Stimulated activated CD8-positive, alpha-beta memory T cell treated with anti-CD3 and anti-CD28 coated beads, Interleukin-15, amount 100 ng/mL, for 48 hours (primary cell): ENCODE measurements at regions not wholly inside any gene's neighbourhood (a gene's known extent, or its start where the extent isn't known, plus 50 kb on each side); places are given as distances from the start of the nearest gene placed in this dataset.
A peak's percentile ranks its signal among the peaks of the same experiment; 100 is the strongest.

Experiments used
- DNase-seq, 2 donors: peaks; one replicate each; pipeline ENCODE4 v3.0.0-alpha.2; 2020; ENCODE audit warnings: low read depth in 2 of 2

- no peak for DNase-seq
Observed at GRCh38 chr12:89185889-89186288, 166.4 kb downstream of the DUSP6 start.

GRCh38 chr12:89185181-89185580 lies 167.1 kb downstream of the DUSP6 start:
- DNase-seq, result no peak

GRCh38 chr12:89183985-89184435 lies 168.3 kb downstream of the DUSP6 start:
- DNase-seq, result no peak

- no peak for DNase-seq
Observed at GRCh38 chr12:89181271-89181920, 170.9 kb downstream of the DUSP6 start.

GRCh38 chr12:89180496-89180895 lies 171.8 kb downstream of the DUSP6 start:
- no peak for DNase-seq

GRCh38 chr12:89179983-89180382 lies 172.3 kb downstream of the DUSP6 start:
- no peak for DNase-seq

GRCh38 chr12:89179245-89179644 lies 173.1 kb downstream of the DUSP6 start:
- DNase-seq, result no peak

GRCh38 chr12:89177802-89178395 lies 174.4 kb downstream of the DUSP6 start:
- DNase-seq, result no peak

- no peak for DNase-seq
Observed at GRCh38 chr12:89176676-89177075, 175.6 kb downstream of the DUSP6 start.

GRCh38 chr12:89173678-89174077 lies 178.6 kb downstream of the DUSP6 start:
- no peak for DNase-seq

GRCh38 chr12:89173096-89173495 lies 179.2 kb downstream of the DUSP6 start:
- DNase-seq, result no peak

- DNase-seq, result no peak
Observed at GRCh38 chr12:89172224-89172623, 180.1 kb downstream of the DUSP6 start.

GRCh38 chr12:89169321-89169720 lies 183.0 kb downstream of the DUSP6 start:
- no peak for DNase-seq

GRCh38 chr12:89167986-89168385 lies 184.3 kb downstream of the DUSP6 start:
- no peak for DNase-seq

GRCh38 chr12:89166525-89166934 lies 185.8 kb downstream of the DUSP6 start:
- DNase-seq, result no peak

GRCh38 chr12:89166121-89166520 lies 186.2 kb downstream of the DUSP6 start:
- no peak for DNase-seq

GRCh38 chr12:89165703-89166102 lies 186.6 kb downstream of the DUSP6 start:
- no peak for DNase-seq

GRCh38 chr12:89163918-89164317 lies 188.4 kb downstream of the DUSP6 start:
- DNase-seq, result no peak

GRCh38 chr12:89162589-89163261 lies 189.6 kb downstream of the DUSP6 start:
- peak; percentile 50 to 66 for DNase-seq

GRCh38 chr12:89161557-89161956 lies 190.7 kb downstream of the DUSP6 start:
- DNase-seq, result no peak

GRCh38 chr12:89160716-89161123 lies 191.6 kb downstream of the DUSP6 start:
- DNase-seq, result peak; percentile 42 to 54

- DNase-seq, result no peak
Observed at GRCh38 chr12:89157413-89157812, 194.9 kb downstream of the DUSP6 start.

- DNase-seq, result no peak
Observed at GRCh38 chr12:89156862-89157262, 195.4 kb downstream of the DUSP6 start.
